ENCODE measurements at regions not wholly inside any gene's neighbourhood (a gene's known extent, or its start where the extent isn't known, plus 50 kb on each side); places are given as distances from the start of the nearest gene placed in this dataset.

GRCh38 chr10:120308589-120308988, 148.4 kb upstream of the PLPP4 start:
- no peak for DNase-seq

- DNase-seq: no peak
These were observed 143.3 kb upstream of the PLPP4 start for GRCh38 chr10:120313715-120314114.

- DNase-seq: no peak
These were observed 142.6 kb upstream of the PLPP4 start for GRCh38 chr10:120314442-120314841.

GRCh38 chr10:120318862-120319261, 138.2 kb upstream of the PLPP4 start:
- no peak for DNase-seq

GRCh38 chr10:120327675-120328074, 129.4 kb upstream of the PLPP4 start:
- no peak for DNase-seq

GRCh38 chr10:120328647-120329046, 128.4 kb upstream of the PLPP4 start:
- no peak for DNase-seq

GRCh38 chr10:120335553-120335952, 121.5 kb upstream of the PLPP4 start:
- DNase-seq: no peak

- DNase-seq: no peak
These were observed 120.6 kb upstream of the PLPP4 start for GRCh38 chr10:120336306-120336910.

- peak; percentile 20 for DNase-seq
These were observed 120.0 kb upstream of the PLPP4 start for GRCh38 chr10:120336911-120337540.

- no peak for DNase-seq
These were observed 114.8 kb upstream of the PLPP4 start for GRCh38 chr10:120342115-120342714.

GRCh38 chr10:120345186-120345585, 111.8 kb upstream of the PLPP4 start:
- no peak for DNase-seq

- DNase-seq: no peak
These were observed 109.4 kb upstream of the PLPP4 start for GRCh38 chr10:120347644-120348043.

- no peak for DNase-seq
These were observed 108.0 kb upstream of the PLPP4 start for GRCh38 chr10:120349069-120349468.

GRCh38 chr10:120355425-120355824, 101.6 kb upstream of the PLPP4 start:
- no peak for DNase-seq

GRCh38 chr10:120360571-120360970, 96.5 kb upstream of the PLPP4 start:
- no peak for DNase-seq

GRCh38 chr10:120365872-120366271, 91.2 kb upstream of the PLPP4 start:
- DNase-seq: no peak

- DNase-seq: no peak
These were observed 89.7 kb upstream of the PLPP4 start for GRCh38 chr10:120367341-120367740.

GRCh38 chr10:120368338-120368737, 88.7 kb upstream of the PLPP4 start:
- no peak for DNase-seq

GRCh38 chr10:120368927-120369326, 88.1 kb upstream of the PLPP4 start:
- DNase-seq: no peak

GRCh38 chr10:120369856-120370276, 87.2 kb upstream of the PLPP4 start:
- DNase-seq: no peak

GRCh38 chr10:120371856-120372255, 85.2 kb upstream of the PLPP4 start:
- DNase-seq: no peak

GRCh38 chr10:120372917-120373316, 84.1 kb upstream of the PLPP4 start:
- DNase-seq: no peak

GRCh38 chr10:120375666-120376065, 81.4 kb upstream of the PLPP4 start:
- no peak for DNase-seq

- no peak for DNase-seq
These were observed 75.1 kb upstream of the PLPP4 start for GRCh38 chr10:120381931-120382330.

GRCh38 chr10:120382360-120382759, 74.7 kb upstream of the PLPP4 start:
- no peak for DNase-seq
